Thymus (tissue), 11 donors: ENCODE measurements at regions not wholly inside any gene's neighbourhood (a gene's known extent, or its start where the extent isn't known, plus 50 kb on each side); places are given as distances from the start of the nearest gene placed in this dataset.

Experiments
- DNase-seq, 9 donors: peaks; one replicate each; pipeline ENCODE4 v3.0.0-alpha.2; 2013; ENCODE audit warnings: low spot score in 9 of 9, low read depth in 6 of 9, missing footprints in 1 of 9
- H3K27ac ChIP-seq, 2 donors: one replicate each; pipeline ENCODE4 v1.5.1; 2013; ENCODE audit warnings: control low read depth in 1 of 2, low read depth in 1 of 2, low read length in 1 of 2, mild to moderate bottlenecking in 1 of 2, moderate library complexity in 1 of 2
- H3K27me3 ChIP-seq, 2 donors: one replicate each; pipeline ENCODE4 v1.5.1; 2013; ENCODE audit warnings: low read length in 1 of 2; ENCODE audit not compliant: control insufficient read depth in 2 of 2, insufficient read depth in 1 of 2
- H3K36me3 ChIP-seq, 2 donors: one replicate each; pipeline ENCODE4 v1.5.1; 2013; ENCODE audit warnings: low read length in 1 of 2, mild to moderate bottlenecking in 1 of 2, moderate library complexity in 1 of 2; ENCODE audit not compliant: control insufficient read depth in 2 of 2, insufficient read depth in 2 of 2
- H3K4me1 ChIP-seq, 2 donors: one replicate each; pipeline ENCODE4 v1.5.1; 2013; ENCODE audit warnings: low read length in 2 of 2; ENCODE audit not compliant: control insufficient read depth in 2 of 2, insufficient read depth in 2 of 2
- H3K4me3 ChIP-seq, 2 donors: one replicate each; pipeline ENCODE4 v1.5.1; 2013; ENCODE audit warnings: low read length in 2 of 2, control low read depth in 1 of 2, mild to moderate bottlenecking in 1 of 2
- H3K9me3 ChIP-seq, 2 donors: one replicate each; pipeline ENCODE4 v1.5.1; 2013; ENCODE audit warnings: low read length in 1 of 2, mild to moderate bottlenecking in 1 of 2; ENCODE audit not compliant: control insufficient read depth in 2 of 2, insufficient read depth in 1 of 2
- WGBS: extraction: QIAGEN DNeasy Blood & Tissue Kit; methylation state at CpG from one replicate; pipeline ENCODE4 v1.1.7; 2013; 5-methylcytosine and 5-hydroxymethylcytosine counted together
- donor health status: healthy.

DNA sequence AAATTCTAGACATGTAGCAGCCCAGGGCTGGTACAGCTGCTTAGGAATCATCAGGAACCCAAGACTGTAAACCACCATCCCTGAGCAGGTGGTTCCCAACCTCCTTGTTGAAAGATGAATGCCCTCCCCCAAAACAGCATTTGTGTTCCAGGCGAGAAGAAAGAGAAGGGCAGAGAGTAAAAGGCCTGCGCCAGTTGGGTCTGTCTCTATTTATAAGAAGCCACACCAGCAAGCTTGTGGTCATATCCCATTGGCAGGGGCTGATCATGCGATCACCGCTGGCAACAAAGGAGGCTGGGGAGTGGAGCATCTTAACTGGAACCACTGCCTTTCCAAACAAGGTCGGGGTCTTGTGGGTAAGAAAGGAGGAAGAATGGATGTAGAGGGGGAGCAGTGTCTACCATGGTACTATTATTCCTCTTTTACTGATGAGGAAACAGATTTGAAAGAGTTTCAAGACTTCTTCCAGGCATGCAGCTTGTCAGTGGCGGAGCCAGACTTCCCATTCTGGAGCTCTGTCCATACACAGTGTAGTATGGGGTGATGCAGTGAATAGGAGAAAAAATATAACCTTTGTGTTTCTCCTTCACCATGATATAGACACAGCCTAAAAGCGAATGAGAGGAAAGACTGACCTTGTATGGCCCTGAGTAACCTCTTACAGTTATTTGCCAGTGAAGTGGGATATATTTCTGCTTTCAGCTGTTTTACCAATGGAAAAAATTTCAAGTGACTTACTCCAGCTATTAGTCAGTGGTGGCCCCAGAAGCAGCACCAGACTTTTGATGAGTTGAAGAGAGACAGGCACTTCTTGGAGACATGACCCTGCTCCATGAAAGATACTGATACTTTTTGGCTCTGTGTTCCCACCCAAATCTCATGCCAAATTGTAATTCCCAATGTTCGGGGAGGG is 222.6 kb downstream of the ABHD5 start:
- no peak for DNase-seq
- 90% methylated on average over 8 of the region's 8 CpGs for WGBS
- H3K27ac ChIP-seq: no peak overlapping the region

DNA sequence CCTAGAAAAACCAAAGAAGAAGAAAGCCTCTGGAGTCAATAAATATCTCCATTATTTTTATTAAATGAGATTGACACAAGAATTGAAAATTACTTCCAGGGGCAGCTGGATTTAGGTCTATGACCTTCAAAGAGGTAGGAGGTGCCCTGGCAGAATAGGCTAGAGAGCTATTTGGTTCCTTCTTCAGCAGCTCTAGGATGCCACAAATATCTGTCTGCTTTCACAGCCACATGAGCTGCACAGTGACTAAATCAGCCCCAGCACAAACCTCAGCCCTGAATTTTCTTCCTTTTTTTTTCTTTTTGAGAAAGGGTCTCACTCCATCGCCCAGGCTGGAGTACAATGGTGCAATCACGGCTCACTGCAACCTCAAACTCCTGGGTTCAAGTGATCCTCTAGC is 223.5 kb downstream of the ABHD5 start:
- Histone ChIP-seq H3K27ac (no peak overlapping the region), H3K27me3 (no peaks in the 10 kb centered on the region), H3K9me3 (peaks cover 0 to 7% of the 10 kb centered on the region in 2 donors), H3K36me3 (no peaks in the 10 kb centered on the region), H3K4me1 (no peaks in the 10 kb centered on the region), H3K4me3 (no peak overlapping the region)
- 97% methylated on average over 2 of the region's 2 CpGs for WGBS
- no peak for DNase-seq

More for the DNA sequence above, 222.6 kb downstream of the ABHD5 start:
- Histone ChIP-seq H3K36me3 (no peaks in the 10 kb centered on the region), H3K9me3 (peaks cover 0 to 7% of the 10 kb centered on the region in 2 donors), H3K4me3 (no peak overlapping the region), H3K4me1 (no peaks in the 10 kb centered on the region), H3K27me3 (no peaks in the 10 kb centered on the region)

DNA sequence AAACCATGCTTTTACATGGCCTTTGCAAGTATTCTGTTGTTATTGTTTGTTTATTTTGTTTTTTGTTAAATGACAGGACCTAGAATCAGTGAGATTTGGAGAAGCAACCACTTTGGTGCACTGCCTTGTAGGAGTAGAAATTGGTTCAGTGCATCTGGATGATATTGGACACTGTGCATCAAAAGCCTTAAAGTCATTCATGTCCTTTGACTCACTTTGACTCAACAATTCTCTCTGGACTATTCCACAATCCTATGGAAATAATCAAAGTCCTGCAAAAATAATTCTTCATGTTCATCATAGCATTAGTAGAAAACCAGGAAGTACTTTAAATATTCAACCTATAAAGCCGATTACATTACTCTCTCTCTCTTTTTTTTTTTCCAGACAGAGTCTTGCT is 224.8 kb downstream of the ABHD5 start:
- no peak overlapping the region for H3K4me3 ChIP-seq
- no peaks in the 10 kb centered on the region for H3K27me3 ChIP-seq
- H3K27ac ChIP-seq: no peak overlapping the region
- H3K9me3 ChIP-seq: peaks cover 0 to 7% of the 10 kb centered on the region in 2 donors
- no peak for DNase-seq
- 98% methylated on average over 1 of the region's 1 CpG for WGBS
- no peaks in the 10 kb centered on the region for H3K36me3 ChIP-seq
- no peaks in the 10 kb centered on the region for H3K4me1 ChIP-seq

DNA sequence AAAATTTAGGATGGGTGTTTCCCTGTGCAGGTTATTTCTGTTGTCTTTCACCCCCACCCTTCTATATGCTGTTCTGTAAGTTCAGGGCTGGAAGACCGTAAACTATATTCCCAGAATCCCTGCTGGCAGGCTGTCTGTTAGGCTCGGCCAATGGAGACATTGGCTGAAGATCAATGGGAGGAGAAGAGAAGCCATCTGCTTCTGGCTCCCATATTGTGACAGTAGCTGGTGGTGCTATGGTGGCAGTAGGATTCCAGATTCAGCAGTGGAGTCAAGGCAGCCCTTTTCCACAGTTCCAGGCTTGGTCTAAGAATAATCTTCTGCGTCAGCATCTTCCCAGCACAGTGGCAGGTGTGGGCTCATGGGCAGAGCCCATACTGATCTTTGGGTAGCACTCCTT is 226.6 kb downstream of the ABHD5 start:
- Histone ChIP-seq H3K27ac (no peak overlapping the region), H3K4me1 (no peaks in the 10 kb centered on the region), H3K27me3 (peaks cover 0 to 2% of the 10 kb centered on the region in 2 donors), H3K36me3 (no peaks in the 10 kb centered on the region), H3K9me3 (peaks cover 0 to 7% of the 10 kb centered on the region in 2 donors), H3K4me3 (no peak overlapping the region)
- DNase-seq: no peak
- WGBS: 97% methylated on average over 3 of the region's 3 CpGs

DNA sequence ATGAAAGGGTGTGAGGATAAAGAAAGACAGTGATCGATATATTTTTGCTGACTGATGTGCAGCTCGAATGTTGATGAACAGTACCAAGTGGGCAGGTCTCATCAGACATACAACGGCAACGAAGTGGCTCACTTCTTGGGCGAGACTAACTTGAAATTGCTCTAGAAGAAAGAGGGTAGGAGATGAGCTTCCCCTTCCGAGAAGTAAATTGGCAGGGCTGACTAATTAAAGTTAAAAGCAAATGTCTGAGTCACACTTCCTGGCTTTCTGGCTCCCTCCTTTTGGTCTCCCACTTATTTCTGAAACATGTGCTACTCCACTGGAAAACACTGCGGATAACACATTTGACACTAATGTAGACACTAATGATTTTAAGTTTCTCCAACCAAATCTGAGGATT is 228.3 kb downstream of the ABHD5 start:
- H3K4me3 ChIP-seq: no peak overlapping the region
- DNase-seq: no peak
- H3K4me1 ChIP-seq: no peaks in the 10 kb centered on the region
- H3K36me3 ChIP-seq: no peaks in the 10 kb centered on the region
- peaks cover 0 to 18% of the 10 kb centered on the region in 2 donors for H3K27me3 ChIP-seq
- H3K9me3 ChIP-seq: peaks cover 0 to 7% of the 10 kb centered on the region in 2 donors
- no peak overlapping the region for H3K27ac ChIP-seq
- whole genome bisulfite sequencing: 89% methylated on average over 7 of the region's 7 CpGs

DNA sequence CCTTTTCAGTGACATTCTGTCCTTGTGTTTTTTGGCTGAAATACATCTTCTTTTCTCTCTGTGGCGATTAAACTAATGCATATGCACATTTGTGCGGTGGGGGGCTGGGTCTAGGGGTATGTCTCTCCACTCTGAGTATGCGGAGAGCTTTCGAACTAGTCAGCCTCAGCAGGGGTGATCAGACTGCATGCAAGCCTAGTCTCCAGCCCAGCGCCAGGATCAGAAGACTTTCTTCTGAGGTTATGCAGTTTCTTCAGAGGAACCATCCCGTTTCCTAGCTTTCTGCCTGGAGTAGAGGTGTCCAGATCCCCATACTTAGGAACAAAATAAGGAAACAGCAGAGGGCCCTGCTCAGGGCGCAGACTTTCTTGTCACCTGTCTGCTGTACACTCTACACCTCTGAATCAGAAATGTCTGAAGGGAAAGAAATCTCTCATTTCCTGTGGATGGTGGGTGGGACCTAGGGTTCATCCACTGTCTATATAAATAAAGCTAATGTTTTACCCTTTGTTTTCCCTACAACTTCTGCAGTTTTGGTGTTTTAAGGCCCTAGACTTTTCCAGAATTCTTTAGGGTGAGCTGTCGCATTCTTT is 230.4 kb downstream of the ABHD5 start:
- H3K4me1 ChIP-seq: no peaks in the 10 kb centered on the region
- H3K9me3 ChIP-seq: peaks cover 0 to 7% of the 10 kb centered on the region in 2 donors
- 76% methylated on average over 8 of the region's 8 CpGs for WGBS
- H3K36me3 ChIP-seq: no peaks in the 10 kb centered on the region
- no peak overlapping the region for H3K4me3 ChIP-seq
- H3K27ac ChIP-seq: no peak overlapping the region
- DNase-seq: no peak
- H3K27me3 ChIP-seq: peaks cover 0 to 23% of the 10 kb centered on the region in 2 donors

DNA sequence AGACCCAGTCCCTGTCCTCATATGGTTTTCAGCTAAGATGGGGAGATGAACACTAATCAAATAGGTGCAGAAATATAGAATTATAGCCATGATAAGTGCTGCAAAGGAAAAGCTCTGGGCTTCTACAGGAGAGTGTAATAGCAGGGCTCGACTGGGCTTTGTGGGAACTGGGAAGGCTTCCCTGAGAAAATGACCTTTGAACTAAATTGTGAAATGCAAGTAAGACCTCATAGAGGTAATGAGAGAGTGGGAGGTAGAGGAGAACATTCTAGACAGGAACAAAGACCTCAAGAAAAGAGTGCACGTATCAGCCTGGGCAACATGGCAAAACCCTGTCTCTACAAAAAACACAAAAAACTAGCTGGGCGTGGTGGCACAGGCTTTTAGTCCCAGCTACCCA is 231.6 kb downstream of the ABHD5 start:
- 92% methylated on average over 3 of the region's 3 CpGs for WGBS

DNA sequence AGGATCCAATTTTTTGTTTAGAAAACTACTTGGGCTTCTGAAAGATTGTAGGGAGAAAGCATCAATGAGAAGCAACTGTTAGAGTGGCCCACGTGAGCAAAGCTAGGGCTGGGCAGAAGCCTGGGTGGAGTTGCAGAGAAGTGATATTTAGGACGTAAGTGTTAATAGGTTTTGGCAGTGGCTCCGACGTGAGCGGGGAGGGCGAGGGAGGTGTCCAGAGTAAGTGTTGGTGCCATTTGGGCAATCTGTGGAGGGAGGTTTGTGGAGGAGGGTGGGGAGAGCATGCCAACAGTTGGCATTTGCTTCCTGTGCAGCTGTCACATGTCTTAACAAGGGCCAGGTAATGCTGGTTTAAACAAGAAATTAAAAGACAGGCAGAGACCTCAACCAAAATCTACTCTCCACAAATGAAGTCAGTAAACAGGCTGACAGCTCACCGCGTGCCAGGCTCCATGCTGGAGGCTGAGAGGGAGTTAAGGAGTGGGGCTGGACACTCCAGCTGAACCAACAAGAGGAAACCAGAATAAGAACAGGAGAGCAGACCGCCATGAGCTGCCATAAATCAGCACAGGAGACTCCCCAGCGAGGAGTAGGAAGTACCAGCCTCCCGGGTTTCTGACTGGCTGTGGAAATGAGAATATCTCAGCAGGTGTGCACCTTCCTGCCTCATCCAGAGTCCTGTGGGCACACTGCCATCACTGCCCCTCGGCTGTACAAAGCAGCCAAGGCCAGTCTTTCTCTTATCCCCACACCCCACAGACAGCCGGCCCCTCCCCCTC is 232.6 kb downstream of the ABHD5 start:
- Histone ChIP-seq H3K27me3 (peaks cover 0 to 24% of the 10 kb centered on the region in 2 donors), H3K27ac (no peak overlapping the region), H3K4me1 (no peaks in the 10 kb centered on the region), H3K36me3 (no peaks in the 10 kb centered on the region), H3K4me3 (no peak overlapping the region), H3K9me3 (no peaks in the 10 kb centered on the region)
- no peak for DNase-seq
- 30% methylated on average over 13 of the region's 13 CpGs for WGBS

More for the DNA sequence above, 231.6 kb downstream of the ABHD5 start:
- Histone ChIP-seq H3K27ac (no peak overlapping the region), H3K4me3 (no peak overlapping the region), H3K4me1 (no peaks in the 10 kb centered on the region), H3K36me3 (no peaks in the 10 kb centered on the region), H3K9me3 (no peaks in the 10 kb centered on the region), H3K27me3 (peaks cover 0 to 23% of the 10 kb centered on the region in 2 donors)
- DNase-seq: no peak

DNA sequence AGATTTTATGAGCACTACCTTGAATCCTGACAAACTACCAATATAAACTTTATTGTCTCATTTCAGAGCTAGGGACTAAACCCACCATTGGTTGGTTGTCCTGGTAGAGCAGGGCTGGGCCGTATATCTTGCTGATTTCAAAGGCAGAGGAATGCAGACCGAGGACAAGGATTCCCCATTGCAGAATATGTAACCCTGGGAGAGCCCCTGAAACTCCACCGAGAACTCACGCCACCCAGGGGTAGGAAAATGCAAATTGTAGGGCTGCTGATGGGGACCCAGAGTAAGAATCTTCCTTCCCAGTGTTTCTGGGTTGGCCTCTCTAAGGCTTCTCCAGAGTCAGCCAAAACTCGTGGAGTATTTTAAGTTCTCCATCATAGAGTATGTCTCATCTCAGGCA is 235.3 kb downstream of the ABHD5 start:
- no peak overlapping the region for H3K27ac ChIP-seq
- no peak for DNase-seq
- H3K27me3 ChIP-seq: peaks cover 2 to 24% of the 10 kb centered on the region in 2 donors
- no peaks in the 10 kb centered on the region for H3K4me1 ChIP-seq
- H3K9me3 ChIP-seq: no peaks in the 10 kb centered on the region
- no peak overlapping the region for H3K4me3 ChIP-seq
- 88% methylated on average over 5 of the region's 5 CpGs for WGBS
- H3K36me3 ChIP-seq: no peaks in the 10 kb centered on the region
